ENCODE measurements at regions not wholly inside any gene's neighbourhood (a gene's known extent, or its start where the extent isn't known, plus 50 kb on each side); places are given as distances from the start of the nearest gene placed in this dataset.

- no peak for TF ChIP-seq CTCF (IDR thresholded peaks at IDR 0.05; ENCODE audit: insufficient read depth, low read length, poor library complexity, severe bottlenecking)
- TF ChIP-seq EZH2phosphoT487 (conservative IDR thresholded peaks at IDR 0.05; ENCODE audit: low read length) = no peak
Observed at GRCh38 chr2:238636269-238637073, 209.7 kb downstream of the ASB1 start.
